ENCODE measurements at regions not wholly inside any gene's neighbourhood (a gene's known extent, or its start where the extent isn't known, plus 50 kb on each side); places are given as distances from the start of the nearest gene placed in this dataset.

DNA sequence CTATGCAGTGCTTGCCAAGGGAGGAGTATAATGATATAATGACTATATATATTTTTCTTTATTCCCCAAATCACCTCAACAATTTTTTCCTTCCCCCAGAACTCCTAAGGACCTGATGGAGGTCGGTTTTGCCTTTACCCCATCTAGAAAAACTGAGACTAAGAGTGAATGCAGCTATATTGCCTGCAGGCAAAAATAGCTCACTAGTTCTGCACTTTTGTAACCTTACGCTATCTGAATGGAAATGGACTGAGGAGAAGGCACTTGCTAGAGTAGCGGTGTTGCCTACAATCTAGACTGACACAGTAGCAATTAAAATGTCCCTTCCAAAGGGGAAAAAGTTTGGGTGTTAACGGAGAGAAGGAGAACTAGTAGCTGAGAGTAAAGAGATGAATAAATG is 379.5 kb upstream of the SEMA6D start:
- H3K9me3 Mint-ChIP-seq (ENCODE audit: unreplicated experiment) = no peaks in the 10 kb centered on the region
- H3K4me1 Mint-ChIP-seq (ENCODE audit: unreplicated experiment) = peaks cover 6% of the 10 kb centered on the region
- no peak overlapping the region for H3K27ac Mint-ChIP-seq (ENCODE audit: unreplicated experiment)
- no peaks in the 10 kb centered on the region for H3K36me3 Mint-ChIP-seq (ENCODE audit: low read depth, unreplicated experiment)
- H3K27me3 Mint-ChIP-seq (ENCODE audit: unreplicated experiment) = no peaks in the 10 kb centered on the region
- no peak overlapping the region for H3K4me3 Mint-ChIP-seq (ENCODE audit: unreplicated experiment)
- DNase-seq (ENCODE audit: low spot score) = no peak
- no peak for TF ChIP-seq CTCF (IDR thresholded peaks at IDR 0.05; ENCODE audit: unreplicated experiment)

DNA sequence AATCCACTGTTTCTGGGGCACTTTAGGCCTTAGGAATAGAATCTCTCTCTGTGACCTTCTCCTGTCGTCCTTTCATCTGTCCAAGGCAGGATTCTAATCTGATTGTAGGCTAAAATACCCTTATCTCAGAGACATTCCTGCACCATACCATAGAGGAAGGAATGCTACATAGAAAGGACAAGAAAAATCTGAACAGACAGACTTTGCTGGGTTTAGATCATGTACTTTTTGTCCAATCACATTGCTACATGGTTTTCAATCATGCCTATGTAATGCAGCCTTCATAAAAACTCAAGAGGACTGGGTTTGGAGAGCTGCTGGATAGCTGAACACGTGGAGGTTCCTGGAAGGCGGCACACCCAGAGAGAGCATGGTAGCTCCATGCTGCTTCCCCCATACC is 378.5 kb upstream of the SEMA6D start:
- Mint-ChIP-seq H3K4me1 (ENCODE audit: unreplicated experiment) (peaks cover 6% of the 10 kb centered on the region), H3K36me3 (ENCODE audit: low read depth, unreplicated experiment) (no peaks in the 10 kb centered on the region), H3K27ac (ENCODE audit: unreplicated experiment) (no peak overlapping the region), H3K27me3 (ENCODE audit: unreplicated experiment) (no peaks in the 10 kb centered on the region), H3K9me3 (ENCODE audit: unreplicated experiment) (no peaks in the 10 kb centered on the region), H3K4me3 (ENCODE audit: unreplicated experiment) (no peak overlapping the region)
- DNase-seq (ENCODE audit: low spot score) = no peak
- no peak for TF ChIP-seq CTCF (IDR thresholded peaks at IDR 0.05; ENCODE audit: unreplicated experiment)

DNA sequence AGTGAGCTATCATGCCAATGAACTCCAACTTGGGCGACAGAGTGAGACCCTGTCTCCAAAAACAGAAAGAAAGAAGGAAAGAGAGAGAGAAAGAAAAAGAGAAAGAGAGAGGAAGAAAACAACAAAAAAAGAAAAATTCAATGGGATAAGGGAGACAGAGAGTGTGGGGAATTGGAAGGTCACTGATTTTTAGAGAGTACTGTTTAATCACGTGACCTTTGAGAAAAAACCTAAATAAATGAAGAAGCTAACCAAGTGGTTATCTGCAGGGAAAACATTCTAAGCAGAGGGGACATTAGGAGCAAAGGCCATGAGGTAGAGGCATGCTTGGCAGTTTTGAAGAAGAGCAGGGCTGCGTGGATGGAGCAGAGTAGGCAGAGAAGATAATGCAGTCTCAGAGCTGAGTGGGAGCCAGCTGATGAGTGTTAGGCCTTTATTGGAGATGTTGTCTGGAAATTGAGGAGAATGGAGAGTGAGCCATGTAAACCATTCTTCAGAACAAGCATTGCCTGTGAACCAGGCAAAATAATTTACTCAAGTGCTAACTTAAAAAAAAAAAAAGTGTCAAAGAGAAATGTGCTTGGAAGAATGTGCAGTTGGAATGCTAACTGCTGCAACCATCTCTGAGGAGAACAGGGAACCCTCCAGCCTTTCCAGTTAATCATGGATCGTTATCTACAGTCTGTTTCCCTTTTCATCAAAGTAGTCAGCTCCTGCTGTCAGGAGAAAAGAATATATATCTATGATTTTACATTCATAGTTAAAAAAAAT is 377.3 kb upstream of the SEMA6D start:
- H3K9me3 Mint-ChIP-seq (ENCODE audit: unreplicated experiment) = no peaks in the 10 kb centered on the region
- no peaks in the 10 kb centered on the region for H3K36me3 Mint-ChIP-seq (ENCODE audit: low read depth, unreplicated experiment)
- no peak overlapping the region for H3K27ac Mint-ChIP-seq (ENCODE audit: unreplicated experiment)
- no peaks in the 10 kb centered on the region for H3K27me3 Mint-ChIP-seq (ENCODE audit: unreplicated experiment)
- peaks cover 6% of the 10 kb centered on the region for H3K4me1 Mint-ChIP-seq (ENCODE audit: unreplicated experiment)
- peak overlapping the region; percentile 2 for H3K4me3 Mint-ChIP-seq (ENCODE audit: unreplicated experiment)
- DNase-seq (ENCODE audit: low spot score) = no peak
- TF ChIP-seq CTCF (IDR thresholded peaks at IDR 0.05; ENCODE audit: unreplicated experiment) = no peak

GRCh38 chr15:47340571-47340920 is 376.8 kb upstream of the SEMA6D start:
- Mint-ChIP-seq H3K9me3 (ENCODE audit: unreplicated experiment) (no peaks in the 10 kb centered on the region), H3K27ac (ENCODE audit: unreplicated experiment) (no peak overlapping the region), H3K4me1 (ENCODE audit: unreplicated experiment) (peaks cover 6% of the 10 kb centered on the region), H3K36me3 (ENCODE audit: low read depth, unreplicated experiment) (no peaks in the 10 kb centered on the region), H3K27me3 (ENCODE audit: unreplicated experiment) (no peaks in the 10 kb centered on the region), H3K4me3 (ENCODE audit: unreplicated experiment) (no peak overlapping the region)
- TF ChIP-seq CTCF (IDR thresholded peaks at IDR 0.05; ENCODE audit: unreplicated experiment) = no peak
- DNase-seq (ENCODE audit: low spot score) = no peak

GRCh38 chr15:47349179-47349578 is 368.1 kb upstream of the SEMA6D start:
- peaks cover 2% of the 10 kb centered on the region for H3K27me3 Mint-ChIP-seq (ENCODE audit: unreplicated experiment)

More at GRCh38 chr15:47349179-47349578, 368.1 kb upstream of the SEMA6D start:
- H3K9me3 Mint-ChIP-seq (ENCODE audit: unreplicated experiment) = no peaks in the 10 kb centered on the region
- no peak overlapping the region for H3K4me3 Mint-ChIP-seq (ENCODE audit: unreplicated experiment)
- no peak for DNase-seq (ENCODE audit: low spot score)
- no peak overlapping the region for H3K27ac Mint-ChIP-seq (ENCODE audit: unreplicated experiment)
- no peaks in the 10 kb centered on the region for H3K4me1 Mint-ChIP-seq (ENCODE audit: unreplicated experiment)
- H3K36me3 Mint-ChIP-seq (ENCODE audit: low read depth, unreplicated experiment) = no peaks in the 10 kb centered on the region
- TF ChIP-seq CTCF (IDR thresholded peaks at IDR 0.05; ENCODE audit: unreplicated experiment) = no peak

Measured in endothelial cell (in vitro differentiated cells).